GM21360 (cell line): ENCODE measurements at regions not wholly inside any gene's neighbourhood (a gene's known extent, or its start where the extent isn't known, plus 50 kb on each side); places are given as distances from the start of the nearest gene placed in this dataset.

Source experiments
- ATAC-seq: cut with Tn5 transposase; IDR thresholded peaks from one replicate; pipeline ENCODE4 v1.9.1; 2021; ENCODE audit warnings: mild to moderate bottlenecking, moderate library complexity; ENCODE audit not compliant: unreplicated experiment

DNA sequence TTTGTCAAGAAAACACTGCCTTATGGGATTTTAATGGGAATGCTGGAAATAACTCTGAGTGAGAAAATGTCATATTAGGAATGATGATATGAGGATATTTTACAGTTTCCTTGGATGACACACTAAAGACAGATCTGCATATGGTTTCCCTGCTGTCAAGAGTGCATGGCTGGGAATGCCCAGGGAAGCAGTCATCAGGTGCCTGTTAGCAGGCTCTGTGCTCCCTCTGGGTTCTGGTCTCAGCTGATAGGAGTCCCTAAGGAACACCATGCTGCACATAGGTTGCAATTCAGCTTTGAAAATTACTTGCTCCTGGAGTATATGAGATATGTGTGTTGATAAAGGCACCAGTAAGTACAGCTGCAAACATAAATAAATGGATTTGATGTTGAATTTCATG lies 1064.6 kb downstream of the TUSC7 start:
- ATAC-seq = no peak

DNA sequence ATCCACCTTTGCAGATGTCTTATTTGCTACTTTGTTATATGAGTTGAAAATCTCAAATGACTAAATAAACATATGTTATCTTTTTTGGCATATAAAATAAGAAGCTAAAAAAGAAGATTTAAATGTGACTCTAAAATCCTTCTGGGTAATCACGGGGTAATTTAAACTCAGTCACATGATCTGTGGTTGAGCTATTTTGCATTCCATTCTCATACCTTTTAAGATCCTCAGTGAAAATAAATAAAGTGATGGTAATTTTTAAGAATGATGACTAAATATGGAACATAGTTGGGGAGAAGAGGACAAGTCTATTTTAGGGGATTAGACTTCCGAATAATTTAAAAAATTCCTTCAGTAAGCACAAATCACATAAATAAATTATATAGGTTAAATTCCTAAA lies 1076.8 kb downstream of the TUSC7 start:
- ATAC-seq = no peak

DNA sequence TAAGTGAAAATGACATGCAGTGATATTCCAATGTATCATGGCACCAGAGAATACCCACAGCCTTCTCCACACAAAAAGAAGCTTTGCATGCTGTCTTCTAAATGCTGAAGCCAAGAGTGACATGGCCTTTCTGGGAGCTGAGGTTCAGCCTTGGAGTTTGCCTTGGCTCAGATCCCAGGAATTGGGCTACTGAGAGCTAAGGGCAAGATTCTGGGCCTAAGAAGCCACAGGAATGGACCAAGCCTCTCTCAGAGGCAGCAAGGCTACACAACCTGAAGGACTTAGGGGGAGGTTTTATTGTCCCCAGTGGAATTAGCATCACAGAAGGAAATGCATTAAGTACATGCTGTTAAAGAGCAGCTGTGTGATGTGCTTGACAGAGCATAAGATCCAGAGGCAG lies 1078.5 kb downstream of the TUSC7 start:
- no peak for ATAC-seq

DNA sequence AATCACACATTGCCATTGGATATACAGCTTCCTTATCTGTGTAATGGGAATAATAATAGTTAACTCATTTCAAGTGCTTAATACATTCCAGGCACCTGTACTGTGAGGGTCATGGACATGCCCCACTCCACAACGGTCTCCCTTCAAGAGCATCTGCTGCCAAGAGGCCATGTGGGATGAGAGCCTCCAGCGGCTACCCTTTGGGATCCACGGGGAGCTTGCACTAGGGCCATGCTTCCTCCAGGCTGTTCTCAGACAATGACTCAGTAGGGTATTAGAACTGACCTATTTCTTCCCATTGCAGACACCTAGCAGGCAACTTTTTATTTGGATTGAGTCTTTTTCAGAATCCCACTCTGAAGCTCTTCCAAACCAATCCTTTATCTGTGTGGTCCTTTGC lies 1078.9 kb downstream of the TUSC7 start:
- no peak for ATAC-seq

DNA sequence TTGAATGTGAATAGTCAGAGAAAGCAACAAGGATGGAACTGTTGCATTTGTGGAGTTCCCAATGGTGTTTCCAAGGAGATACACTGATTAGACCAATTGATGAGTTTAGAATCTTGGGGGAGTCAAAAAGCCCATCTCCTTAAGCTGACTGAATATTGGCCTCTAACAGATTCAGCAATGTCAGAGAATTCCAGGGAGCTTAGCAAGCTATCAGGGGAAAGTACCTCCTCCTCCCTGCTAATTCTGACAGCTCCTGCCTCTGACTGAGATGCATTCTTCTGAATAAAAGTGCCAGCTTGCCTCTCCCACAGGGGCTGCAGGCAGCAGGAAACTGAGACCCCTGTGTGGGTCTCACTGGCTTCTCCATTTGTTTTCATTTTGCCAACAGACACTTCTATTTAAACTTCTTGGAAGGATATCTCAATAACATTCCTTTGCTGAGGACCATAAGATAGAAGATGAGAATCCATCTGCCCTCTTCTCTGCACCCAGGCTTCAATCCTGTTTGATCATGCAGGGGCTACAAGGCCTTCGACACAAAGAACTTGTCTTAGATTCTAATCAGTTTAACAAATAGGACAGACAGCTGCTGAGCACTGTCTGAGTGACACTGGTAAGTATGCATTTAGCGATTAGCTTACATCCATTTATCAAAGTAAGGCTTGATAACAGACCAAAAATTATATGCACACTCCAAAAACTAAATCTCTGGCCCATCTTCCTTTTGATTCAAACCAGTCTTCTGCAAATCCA lies 1080.8 kb downstream of the TUSC7 start:
- ATAC-seq = no peak

DNA sequence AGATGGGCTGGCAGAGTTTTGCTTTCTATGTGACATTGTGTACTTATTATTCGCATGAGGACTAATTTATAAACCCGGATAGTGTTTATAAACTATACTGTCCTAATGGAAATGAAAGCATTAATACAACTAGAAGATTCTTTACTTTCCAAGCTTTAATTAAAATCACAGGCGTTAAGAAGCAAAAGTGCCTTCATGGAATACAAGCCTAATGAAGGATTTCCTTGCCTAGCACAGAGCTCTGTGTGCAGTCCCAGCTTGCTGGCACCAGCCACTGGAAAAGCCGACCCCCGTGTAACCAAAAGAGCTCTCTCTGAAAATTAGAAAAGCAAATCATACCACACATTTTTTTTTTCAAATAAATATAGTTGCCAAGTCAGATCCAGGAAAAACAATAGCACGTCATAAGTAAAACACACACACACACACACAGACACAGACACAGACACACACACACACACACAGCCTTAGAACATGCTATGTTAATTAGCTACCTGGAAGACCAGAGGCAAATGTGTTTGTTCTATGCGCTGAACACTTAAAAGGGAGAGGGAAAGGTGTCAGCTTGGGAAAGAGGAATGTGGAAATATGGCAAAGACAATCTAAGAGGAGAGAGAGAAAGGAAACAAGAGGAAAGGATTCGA lies 1084.2 kb downstream of the TUSC7 start:
- no peak for ATAC-seq

DNA sequence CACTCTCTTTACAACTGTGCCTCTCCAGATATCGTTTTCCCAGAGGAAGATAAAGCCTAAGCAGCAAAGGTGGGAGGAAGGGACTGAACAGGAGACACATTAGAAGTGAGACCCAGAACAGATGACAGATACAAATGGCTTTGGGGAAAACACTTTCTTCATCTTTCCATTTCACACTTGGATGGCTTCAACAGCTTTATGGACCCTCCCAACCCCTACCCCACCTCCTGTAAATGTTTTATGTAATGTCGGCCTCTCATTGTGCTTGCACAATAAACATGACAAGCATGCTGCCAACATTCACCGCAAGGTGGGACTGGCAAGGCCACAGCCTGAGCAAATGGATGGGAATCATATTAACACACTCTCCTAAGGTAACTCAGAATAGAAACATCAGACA lies 1088.6 kb downstream of the TUSC7 start:
- ATAC-seq = no peak

DNA sequence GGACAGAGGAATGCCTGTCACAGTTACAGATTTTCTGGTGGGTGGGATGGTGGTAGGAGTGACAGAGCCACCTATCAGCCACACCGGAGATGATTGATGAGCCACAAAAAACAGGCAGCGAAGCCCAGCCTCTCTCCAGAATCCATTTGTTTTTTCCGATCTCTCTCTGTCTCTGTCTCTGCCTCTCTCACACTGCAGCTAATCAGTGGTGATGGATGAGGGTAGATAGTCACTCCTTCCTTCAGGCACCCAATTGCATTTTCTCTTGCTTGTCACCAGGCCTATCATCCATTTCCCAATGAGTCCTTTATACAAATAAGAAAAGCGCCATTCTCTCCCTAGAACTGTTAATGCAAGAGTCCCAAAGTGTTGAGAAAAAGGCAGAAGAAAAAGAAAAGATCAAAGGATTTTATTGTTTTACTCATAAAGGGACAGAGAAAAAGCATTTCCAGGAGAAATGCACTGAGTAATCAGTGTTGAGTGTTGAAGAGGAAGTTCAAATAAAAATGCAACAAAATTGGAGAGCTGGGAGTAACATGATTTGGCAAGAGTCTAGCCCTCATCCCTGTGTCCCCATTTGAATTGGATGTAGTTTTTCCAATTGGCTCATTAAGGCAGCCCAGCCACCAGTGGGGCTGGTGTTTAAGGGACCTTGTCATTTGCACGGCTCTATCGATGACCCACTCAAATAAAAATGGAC lies 1089.3 kb downstream of the TUSC7 start:
- no peak for ATAC-seq

DNA sequence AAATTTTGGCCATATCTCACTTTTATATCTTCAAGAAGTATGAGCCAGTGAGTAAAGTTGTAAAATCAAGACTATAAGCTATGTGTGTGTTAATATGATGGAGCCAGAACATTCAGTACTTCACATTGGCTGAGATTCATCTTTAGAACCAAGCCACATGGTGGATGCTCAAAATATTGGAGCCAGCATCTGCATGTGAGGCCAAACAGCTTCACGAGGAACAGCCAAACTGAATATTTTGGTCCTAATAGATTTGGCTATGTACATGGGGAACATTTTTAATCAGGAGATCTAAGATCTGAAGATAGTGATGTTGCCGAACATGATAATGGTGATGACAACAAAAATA lies 1089.8 kb downstream of the TUSC7 start:
- no peak for ATAC-seq

DNA sequence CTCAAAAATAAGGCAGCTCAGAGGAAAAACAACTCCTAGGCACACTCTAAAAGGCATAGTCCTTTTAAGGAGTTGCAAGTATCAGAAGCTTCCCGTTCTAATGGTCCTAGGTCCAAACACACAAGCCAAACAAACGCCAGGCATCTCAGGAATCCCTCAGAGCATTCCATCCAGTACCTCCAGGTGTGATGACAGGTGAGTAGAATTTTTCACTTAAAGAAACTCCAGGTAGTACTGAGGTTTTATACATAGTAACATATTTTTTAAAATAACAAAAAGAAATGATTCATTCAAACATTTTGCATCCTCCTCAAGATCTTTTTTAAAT lies 1092.3 kb downstream of the TUSC7 start:
- ATAC-seq = no peak

DNA sequence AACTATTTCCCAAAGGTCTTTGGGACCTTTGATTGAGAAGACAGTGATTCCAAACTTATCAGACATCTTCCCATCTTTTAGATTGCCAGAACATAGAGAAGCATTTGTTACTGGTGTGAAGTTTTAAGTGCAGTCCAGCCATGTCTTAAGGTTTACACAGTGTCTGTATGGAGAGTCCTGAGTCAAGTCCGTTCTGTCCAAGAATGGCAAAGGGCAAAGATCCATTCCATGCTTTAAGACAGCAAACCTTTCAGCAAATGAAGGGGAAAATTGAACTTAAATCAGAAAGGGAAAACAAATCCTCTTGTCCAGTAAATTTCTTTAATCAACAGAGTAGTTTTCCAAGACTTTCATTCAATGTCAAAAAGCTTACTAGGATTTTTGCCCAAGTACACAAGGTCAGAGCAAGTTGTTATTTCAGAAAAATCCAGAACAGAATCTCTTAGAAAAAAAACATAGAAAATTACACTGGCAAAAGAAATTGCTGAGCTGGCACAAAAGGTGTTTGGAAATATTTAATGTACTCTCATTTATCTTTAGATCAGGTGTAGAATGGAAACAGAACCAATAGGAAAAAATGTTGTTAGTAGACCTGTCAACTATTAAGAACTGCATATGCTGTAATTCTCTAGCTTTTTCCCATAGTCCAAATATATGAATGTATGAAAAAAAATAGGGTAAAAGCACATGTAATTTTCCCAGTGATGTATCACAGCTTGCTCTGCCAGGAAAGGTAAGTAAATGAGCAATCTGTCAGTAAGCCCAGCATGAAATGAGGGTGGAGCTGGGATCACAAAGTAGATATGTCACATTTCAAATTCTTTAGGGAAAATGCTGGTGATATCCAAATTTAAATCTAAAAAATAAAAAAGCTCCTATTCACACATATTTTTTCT lies 1099.9 kb downstream of the TUSC7 start:
- no peak for ATAC-seq

DNA sequence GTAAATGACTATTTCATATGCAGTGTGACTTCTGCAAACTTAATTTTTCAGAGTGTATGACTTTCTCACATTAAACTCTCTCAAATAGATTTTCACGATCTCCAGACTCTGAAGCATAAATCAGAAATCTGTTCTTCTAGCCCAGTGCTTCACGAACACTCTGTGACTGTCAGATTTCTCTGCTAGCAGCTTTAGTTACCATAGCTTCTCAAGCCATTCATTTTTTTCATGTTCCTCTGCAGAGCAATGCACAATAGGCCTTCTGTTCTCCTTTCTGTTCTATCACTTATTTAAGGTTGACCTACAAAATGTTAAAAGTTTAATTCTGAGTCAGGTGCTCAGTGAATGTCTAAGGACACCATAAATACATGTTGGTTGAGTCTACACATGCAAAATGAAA lies 1102.2 kb downstream of the TUSC7 start:
- no peak for ATAC-seq

DNA sequence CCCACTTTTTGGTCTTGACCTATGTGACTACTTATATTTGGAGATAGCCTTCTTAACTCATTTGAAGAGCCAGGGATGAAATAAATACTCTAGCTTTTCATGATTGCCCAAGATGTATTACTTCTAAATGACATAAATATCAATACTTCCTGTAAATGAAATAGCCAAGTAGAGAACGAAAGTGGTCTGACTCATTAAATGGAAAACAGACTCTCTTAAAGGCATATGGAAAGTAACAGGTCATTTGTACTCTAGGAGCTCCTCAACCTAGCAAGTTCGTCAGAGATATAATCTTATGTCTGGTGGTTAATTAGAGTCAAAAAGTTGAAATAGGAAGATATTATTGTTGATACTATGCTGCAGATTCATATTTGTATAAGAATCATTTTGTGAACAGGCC lies 1105.4 kb downstream of the TUSC7 start:
- no peak for ATAC-seq

DNA sequence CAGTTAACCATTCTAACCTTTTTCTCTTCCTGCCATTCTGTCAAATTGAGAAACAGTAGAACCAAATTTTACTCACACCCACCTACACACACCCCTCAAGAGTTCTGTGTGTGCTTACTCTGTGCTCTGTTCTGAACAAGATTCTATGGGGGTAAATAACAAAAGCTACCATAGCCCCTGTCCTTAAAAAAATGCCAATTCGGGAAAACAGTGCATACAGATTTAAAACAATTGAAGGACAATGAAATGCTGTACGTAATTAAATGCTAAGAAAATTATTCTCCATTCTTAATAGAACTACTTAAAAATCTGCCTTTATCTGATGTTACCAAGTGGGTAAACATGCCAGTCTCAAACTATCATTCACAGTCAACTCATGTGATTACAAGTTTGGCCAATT lies 1107.5 kb downstream of the TUSC7 start:
- no peak for ATAC-seq

DNA sequence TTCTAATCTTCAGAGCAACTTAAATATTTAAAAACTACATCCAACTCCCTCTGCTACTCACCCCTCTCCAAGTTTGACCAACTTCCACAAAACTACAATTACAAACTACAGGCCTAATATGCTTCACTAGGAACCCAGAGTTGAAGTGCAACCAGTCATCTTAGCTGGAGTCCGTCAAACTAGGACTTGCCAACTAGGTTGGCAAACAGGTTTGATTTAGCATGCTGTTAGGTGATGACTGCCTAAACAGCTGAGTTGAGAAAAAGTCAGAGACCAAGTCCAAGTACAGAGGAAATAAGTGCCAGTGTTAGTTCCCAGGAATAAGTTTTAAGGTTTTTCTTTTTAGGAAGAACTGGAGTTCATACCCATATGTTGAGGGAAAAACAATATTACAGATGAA lies 1109.0 kb downstream of the TUSC7 start:
- no peak for ATAC-seq

DNA sequence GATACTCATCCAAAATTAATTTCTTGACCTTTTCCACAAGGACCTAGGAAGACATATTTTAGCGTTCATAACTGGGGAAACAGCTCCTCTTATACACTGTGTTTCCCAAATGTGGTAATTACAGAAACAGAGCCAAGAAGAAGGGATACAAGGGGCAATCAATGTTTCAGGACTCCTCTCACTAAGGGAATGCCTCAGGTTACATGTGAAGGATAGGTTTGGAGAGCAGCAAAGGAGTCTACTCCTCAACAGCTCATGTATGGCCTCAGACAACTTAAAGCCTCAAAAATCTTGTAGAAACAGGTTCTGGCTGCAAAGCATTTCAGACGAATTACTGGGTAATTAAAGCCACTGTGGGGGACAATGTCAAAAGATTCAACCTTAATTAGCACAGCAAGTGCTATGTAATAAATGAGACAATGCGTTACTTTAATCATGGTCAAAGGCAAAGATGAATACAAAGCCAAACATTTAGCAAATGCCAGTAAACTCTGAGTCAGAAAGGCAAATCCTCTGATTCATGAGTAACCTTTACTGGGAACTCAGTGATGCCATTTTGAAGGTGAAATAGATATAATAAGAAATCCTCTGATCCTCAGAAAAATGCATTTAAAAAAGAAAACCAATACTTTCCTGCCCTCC lies 1111.2 kb downstream of the TUSC7 start:
- no peak for ATAC-seq

DNA sequence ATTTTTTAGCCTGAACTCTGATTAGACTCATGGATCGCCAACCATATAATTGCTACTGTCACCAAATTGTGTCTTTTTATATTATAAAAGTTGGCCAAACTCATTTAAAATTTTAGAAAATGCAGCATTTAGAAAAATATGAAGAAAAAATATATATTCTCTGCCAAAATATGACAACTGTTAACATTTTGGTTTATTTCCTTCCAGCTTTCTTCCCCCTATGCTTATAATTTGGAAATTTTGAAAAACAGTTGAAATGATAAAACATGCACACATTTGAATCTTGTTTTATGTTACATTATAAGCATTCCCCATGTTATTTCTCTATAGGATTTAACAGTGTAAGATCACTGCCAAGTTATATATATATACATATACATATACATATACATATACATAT lies 1112.8 kb downstream of the TUSC7 start:
- no peak for ATAC-seq

DNA sequence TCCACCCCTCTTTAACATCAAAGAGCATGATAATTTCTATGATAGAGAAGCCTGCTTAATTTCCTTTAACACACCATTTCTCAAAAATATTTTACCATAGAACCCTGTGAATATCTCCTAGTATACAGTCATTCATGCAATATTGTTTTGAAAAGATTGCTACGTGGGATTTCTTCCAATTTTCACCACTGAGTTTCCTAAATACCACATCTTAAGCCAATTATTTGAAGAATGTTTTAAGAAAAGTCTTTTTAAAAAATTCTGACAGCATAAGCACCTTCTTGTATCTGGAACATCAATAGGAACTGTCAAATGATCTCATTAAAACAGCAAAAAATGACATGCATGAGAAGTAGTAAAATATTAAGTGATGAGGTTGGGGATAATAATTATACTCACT lies 1126.7 kb downstream of the TUSC7 start:
- no peak for ATAC-seq

DNA sequence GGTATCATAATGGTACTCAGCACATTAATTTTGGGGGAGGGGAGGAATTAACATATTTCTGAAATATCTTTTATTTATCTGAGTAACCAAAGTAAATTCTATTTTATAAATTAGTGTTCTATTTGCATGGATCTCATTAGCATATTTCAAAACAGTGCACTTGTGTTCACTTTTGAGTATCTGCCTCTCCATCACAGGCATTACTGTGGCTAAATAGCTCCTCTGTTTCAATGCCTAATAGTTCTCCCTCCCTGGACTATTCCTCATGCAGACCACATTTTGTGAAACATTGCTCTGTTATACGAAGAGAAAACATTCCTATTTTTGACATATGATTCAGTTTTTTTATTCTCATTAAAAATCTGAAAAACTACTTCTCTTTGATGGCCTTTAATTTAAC lies 1127.8 kb downstream of the TUSC7 start:
- no peak for ATAC-seq

DNA sequence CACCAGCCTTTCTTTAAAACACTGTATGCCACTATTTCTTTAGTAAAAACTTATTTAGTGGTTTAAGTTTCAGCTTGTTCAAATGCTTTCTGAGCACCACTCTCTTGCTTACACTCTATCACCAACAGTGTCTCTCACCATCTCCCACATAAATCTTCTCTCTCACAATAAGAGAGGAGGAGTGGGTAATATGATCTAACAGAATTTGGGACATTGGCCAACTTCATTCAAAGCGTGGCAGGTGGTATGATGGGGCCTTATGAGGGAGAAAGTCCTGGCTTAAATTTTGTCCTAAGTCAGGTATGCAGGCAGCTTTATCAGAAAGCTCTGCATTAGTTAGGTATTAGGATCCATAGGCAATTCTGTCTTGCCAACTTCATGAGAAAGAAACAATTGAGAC lies 1132.5 kb downstream of the TUSC7 start:
- no peak for ATAC-seq

DNA sequence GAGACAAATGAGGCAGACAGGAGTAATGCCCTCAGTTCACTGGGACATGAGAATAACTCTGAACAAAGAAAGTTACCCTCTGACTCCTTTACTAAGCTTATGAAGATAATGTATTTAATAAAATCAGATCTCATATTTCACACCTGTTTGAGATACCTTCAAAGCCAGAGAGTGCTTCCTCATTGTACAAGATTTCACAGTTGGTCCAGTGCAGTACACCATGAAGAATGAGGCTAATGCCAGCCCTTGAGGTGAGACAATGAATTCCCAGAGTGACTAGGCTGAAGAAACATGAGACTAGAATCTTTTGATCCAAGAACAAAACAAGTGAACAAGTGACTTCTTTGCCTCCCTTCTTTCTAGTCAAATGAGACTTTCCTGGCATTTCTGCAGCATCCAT lies 1133.8 kb downstream of the TUSC7 start:
- no peak for ATAC-seq
